Stimulated activated effector memory CD8-positive, alpha-beta T cell treated with anti-CD3 and anti-CD28 coated beads, Interleukin-12 subunit alpha, Interleukin-12 subunit beta, amount 100 ng/mL, for 72 hours (primary cell): ENCODE measurements at regions not wholly inside any gene's neighbourhood (a gene's known extent, or its start where the extent isn't known, plus 50 kb on each side); places are given as distances from the start of the nearest gene placed in this dataset.
"Not testable (repeated sequence)": the region's sequence is repeated elsewhere in the genome, so short reads cannot be mapped to it uniquely, and the experiment has no call there.

Experiments used
- ATAC-seq: fragments of 150-1000 bp; cut with Tn5 transposase; 2 replicates; pipeline ENCODE4 v1.10.0; 2021
- DNase-seq, 2 donors: peaks; one replicate each; pipeline ENCODE4 v3.0.0; 2021 to 2022; ENCODE audit warnings: low spot score in 2 of 2
- H3K27ac Mint-ChIP-seq: one replicate; pipeline ENCODE4 v1.8.0; 2022; ENCODE audit warnings: mild to moderate bottlenecking, mixed read lengths
- H3K36me3 Mint-ChIP-seq: one replicate; pipeline ENCODE4 v1.8.0; 2022; ENCODE audit warnings: mild to moderate bottlenecking, mixed read lengths
- H3K4me1 Mint-ChIP-seq: one replicate; pipeline ENCODE4 v1.8.0; 2022; ENCODE audit warnings: mixed read lengths
- H3K4me3 Mint-ChIP-seq: one replicate; pipeline ENCODE4 v1.8.0; 2022; ENCODE audit warnings: mild to moderate bottlenecking, mixed read lengths
- H3K9me3 Mint-ChIP-seq: one replicate; pipeline ENCODE4 v1.8.0; 2022; ENCODE audit warnings: mixed read lengths

DNA sequence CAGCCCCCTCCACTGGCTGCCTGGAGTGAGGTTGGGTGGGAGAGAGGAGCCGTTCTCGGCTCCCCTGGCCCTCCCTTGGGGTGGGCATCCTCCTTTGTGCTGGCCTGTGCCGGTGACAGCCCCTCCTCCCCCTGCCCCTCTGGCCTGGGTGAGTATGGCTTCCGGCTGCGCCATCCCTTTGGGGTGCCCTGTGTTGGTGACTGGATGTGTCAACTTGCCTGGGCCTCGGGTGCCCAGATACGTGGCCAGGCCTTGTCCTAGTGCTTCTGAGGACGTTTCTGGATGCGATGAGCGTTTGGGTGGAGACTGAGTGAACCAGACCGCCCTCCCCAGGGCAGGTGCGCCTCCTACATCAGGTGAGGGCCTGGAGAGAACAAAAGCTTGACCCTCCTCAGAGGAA is 59.7 kb downstream of the PLXNA1 start:
- H3K9me3 Mint-ChIP-seq, result no peaks in the 10 kb centered on the region
- DNase-seq, result no peak
- H3K27ac Mint-ChIP-seq, result no peak overlapping the region
- H3K36me3 Mint-ChIP-seq, result peaks cover 5% of the 10 kb centered on the region
- H3K4me1 Mint-ChIP-seq, result no peaks in the 10 kb centered on the region
- no peak for ATAC-seq
- no peak overlapping the region for H3K4me3 Mint-ChIP-seq

DNA sequence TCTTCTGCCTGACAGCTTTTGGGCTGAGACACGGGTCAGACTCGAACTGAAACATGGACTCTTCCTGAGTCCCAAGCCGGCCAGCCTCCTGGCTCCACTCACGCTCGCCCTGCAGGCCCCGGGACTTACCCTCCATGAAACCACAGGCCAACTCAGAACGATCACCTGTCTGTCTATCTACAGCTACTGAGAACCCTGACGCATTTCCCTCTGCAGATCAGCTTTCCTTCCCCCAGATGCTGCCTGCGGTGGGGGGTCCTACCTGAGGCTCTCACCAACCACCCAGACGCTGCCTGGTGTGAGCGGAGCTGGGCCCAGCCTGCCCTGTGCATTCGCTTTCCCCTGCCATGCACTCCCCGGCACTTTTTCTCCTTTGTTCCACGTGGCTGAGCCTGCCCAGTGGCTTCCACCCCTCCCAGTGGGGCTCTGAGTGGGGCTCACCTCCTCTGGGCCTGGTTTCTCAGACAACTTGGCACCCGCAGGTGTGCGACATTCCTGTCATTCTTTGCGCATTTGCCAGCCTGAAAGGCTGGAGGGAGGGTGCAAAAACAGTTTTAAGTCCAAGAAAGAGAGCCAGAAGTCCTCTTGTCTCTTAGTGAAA is 60.2 kb downstream of the PLXNA1 start:
- H3K4me1 Mint-ChIP-seq, result no peaks in the 10 kb centered on the region
- H3K36me3 Mint-ChIP-seq, result peaks cover 5% of the 10 kb centered on the region
- ATAC-seq, result peak; percentile 6
- no peak overlapping the region for H3K4me3 Mint-ChIP-seq
- DNase-seq, result no peak
- H3K27ac Mint-ChIP-seq, result no peak overlapping the region
- no peaks in the 10 kb centered on the region for H3K9me3 Mint-ChIP-seq

DNA sequence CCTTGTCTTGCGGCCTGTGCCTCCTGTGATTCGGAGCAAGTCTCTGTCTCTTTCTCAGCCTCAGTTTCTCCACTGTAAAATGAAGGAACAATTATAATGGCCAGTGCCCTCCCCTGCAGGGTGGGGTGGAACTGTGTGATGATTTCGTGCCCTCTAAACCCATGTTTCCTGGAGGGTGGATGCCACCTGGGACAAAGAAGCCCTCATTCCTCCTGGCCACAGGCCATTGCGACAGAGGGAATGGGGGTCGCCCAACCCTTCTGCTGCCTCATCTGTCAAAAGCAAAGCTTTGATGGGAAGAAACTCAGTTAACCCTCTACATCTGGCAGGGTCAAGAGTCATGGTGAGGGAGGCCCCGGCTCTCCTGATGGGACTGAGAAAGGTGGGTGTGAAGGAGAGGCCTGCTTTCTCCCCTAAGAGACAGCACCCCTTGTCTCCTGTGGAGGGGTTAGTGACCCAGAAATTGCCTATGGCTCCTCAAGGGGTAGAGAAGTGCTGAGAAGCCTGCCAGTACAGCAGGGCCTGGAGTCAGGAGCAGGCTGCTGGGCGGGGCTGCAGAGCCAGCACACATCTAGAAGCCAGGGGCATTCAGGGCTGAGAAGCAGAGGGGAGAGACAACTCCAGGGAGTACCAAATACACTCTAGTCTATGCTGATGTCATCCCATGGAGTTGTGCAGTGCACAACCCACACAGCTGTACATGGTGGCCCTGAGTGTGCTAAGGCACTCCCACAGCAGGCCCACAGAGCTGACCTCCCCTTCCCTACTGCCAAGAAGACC is 61.0 kb downstream of the PLXNA1 start:
- H3K4me3 Mint-ChIP-seq, result no peak overlapping the region
- H3K9me3 Mint-ChIP-seq, result peaks cover under 1% of the 10 kb centered on the region
- DNase-seq, result no peak
- H3K27ac Mint-ChIP-seq, result no peak overlapping the region
- H3K4me1 Mint-ChIP-seq, result no peaks in the 10 kb centered on the region
- ATAC-seq, result peak; percentile 33
- H3K36me3 Mint-ChIP-seq, result peaks cover 2% of the 10 kb centered on the region

DNA sequence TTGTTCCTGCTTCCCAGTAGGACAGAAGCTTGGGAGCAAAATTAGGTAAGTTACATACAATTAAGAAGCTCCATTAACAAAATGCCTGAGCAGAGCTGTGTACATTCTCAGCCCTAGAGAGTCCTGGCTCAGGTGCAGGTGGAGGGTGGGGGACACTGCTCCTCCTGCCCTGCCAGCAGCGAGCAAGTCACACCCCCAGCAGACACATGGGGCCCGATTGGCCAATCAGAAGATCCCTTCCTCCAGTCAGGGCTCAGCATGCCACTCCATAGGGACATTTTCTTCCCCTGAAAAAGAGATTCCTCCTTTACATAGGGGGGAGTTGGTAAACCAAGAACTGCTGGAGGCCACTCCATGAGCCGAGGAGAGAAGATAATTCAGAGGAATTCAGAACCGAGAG is 62.1 kb downstream of the PLXNA1 start:
- no peak overlapping the region for H3K4me3 Mint-ChIP-seq

DNA sequence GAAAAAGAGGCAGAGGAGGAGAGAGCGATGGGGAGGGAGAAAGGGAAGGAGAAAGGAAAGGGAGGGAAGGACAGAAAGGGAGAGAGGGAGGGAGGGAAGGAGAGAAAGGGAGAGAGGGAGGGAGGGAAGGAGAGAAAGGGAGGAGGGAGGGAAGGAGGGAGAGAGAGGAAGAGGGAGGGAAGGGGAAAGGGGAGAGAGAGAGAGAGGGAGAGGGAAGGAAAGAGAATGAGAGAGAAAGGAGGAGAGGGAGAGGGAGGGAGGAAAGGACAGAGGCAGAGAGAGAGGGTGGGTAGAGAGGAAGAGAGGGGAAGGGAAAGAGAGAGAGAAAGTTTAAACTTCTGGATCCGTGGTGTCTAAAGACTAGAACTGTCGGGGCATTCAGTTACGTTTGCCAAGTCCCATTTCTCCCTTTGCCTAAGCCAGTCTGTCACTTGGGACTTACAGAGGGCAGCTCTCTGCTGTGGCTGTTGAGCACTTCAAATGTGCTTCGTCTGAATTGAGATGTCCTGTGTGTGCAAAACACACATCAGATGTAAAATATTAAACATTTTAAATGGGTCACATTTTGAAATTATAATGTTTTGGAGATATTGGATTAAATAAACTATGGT is 62.6 kb downstream of the PLXNA1 start:
- Mint-ChIP-seq H3K36me3 (no peaks in the 10 kb centered on the region), H3K9me3 (peaks cover 9% of the 10 kb centered on the region), H3K4me1 (no peaks in the 10 kb centered on the region), H3K27ac (no peak overlapping the region), H3K4me3 (no peak overlapping the region)
- ATAC-seq, result no peak
- no peak for DNase-seq

More for the DNA sequence above, 62.1 kb downstream of the PLXNA1 start:
- peaks cover 7% of the 10 kb centered on the region for H3K9me3 Mint-ChIP-seq
- H3K36me3 Mint-ChIP-seq, result no peaks in the 10 kb centered on the region
- H3K27ac Mint-ChIP-seq, result no peak overlapping the region
- no peaks in the 10 kb centered on the region for H3K4me1 Mint-ChIP-seq
- no peak for DNase-seq
- ATAC-seq, result no peak

DNA sequence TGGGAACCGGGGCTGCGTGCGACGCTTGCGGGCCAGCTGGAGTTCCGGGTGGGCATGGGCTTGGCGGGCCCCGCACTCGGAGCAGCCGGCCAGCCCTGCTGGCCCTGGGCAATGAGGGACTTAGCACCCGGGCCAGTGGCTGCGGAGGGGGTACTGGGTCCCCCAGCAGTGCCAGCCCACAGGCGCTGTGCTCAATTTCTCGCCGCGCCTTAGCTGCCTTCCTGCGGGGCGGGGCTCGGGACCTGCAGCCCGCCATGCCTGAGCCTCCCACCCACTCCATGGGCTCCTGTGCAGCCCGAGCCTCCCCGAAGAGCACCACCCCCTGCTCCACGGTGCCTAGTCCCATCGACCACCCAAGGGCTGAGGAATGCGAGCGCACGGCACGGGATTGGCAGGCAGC is 63.8 kb downstream of the PLXNA1 start:
- not testable (repeated sequence) for H3K4me3 Mint-ChIP-seq, H3K4me1 Mint-ChIP-seq, DNase-seq, H3K9me3 Mint-ChIP-seq, H3K36me3 Mint-ChIP-seq, H3K27ac Mint-ChIP-seq, ATAC-seq

DNA sequence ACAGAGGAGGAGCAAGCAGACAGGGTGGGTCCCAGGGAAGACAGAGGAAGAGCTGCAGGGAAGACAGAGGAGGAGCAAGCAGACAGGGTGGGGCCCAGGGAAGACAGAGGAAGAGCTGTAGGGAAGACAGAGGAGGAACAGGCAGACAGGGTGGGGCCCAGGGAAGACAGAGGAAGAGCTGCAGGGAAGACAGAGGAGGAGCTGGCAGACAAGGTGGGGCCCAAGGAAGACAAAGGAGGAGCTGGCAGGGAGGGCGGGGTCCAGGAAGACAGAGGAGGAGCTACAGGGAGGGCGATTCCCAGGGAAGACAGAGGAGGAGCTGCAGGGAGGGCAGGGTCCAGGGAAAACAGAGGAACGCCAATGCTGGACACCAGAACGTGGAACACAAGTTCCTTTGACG is 66.5 kb downstream of the PLXNA1 start:
- no peak overlapping the region for H3K27ac Mint-ChIP-seq
- no peaks in the 10 kb centered on the region for H3K4me1 Mint-ChIP-seq
- H3K4me3 Mint-ChIP-seq, result no peak overlapping the region
- H3K36me3 Mint-ChIP-seq, result no peaks in the 10 kb centered on the region
- DNase-seq (no peak), ATAC-seq (no peak)
- peaks cover 9% of the 10 kb centered on the region for H3K9me3 Mint-ChIP-seq

DNA sequence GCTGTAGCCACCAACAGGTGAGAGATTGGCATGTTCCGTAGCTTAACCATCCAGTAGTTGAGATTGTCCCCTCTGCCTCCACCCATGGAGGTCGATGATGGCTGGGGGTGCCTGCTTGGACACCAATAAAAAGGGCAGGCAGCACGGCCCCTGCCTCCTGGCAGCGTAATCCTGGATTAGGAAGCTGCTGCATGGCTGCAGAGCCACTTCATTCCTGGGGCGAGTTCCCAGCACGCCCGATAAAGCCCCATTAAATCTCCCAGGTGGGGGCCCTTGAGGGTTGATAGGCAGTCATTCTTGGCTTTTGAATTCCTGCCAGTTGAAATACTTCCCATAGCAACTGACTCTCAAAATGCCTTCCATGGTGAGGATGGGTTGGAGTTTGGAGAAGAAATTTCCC is 67.8 kb downstream of the PLXNA1 start:
- ATAC-seq (no peak), DNase-seq (no peak)
- Mint-ChIP-seq H3K36me3 (no peaks in the 10 kb centered on the region), H3K27ac (no peak overlapping the region), H3K4me3 (no peak overlapping the region), H3K9me3 (peaks cover 9% of the 10 kb centered on the region), H3K4me1 (no peaks in the 10 kb centered on the region)

DNA sequence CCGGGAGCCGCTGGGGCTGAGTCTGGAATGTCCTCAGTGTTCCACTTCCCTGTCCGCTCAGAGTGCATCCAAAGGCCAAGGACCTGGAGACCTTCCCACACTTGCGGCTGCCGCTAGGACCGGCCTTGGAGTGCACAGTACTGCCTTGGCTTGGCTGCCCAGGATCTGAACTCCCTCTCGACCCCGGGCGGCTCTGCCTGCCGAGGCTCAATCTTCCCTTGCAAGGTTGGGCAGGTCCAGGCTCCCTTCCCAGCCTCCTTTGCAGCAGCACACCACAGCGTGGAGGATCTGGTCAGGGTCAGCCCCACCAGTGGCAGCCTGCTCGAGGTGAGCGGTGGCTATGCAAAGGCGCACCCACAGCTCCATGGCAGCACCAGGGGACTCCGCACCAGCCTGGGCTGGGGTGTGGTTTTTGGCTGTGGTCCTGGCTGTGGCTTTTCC is 69.2 kb downstream of the PLXNA1 start:
- no peaks in the 10 kb centered on the region for H3K4me1 Mint-ChIP-seq
- H3K27ac Mint-ChIP-seq, result no peak overlapping the region
- DNase-seq, result no peak
- peaks cover 9% of the 10 kb centered on the region for H3K9me3 Mint-ChIP-seq
- no peaks in the 10 kb centered on the region for H3K36me3 Mint-ChIP-seq
- ATAC-seq, result peak; percentile 26
- no peak overlapping the region for H3K4me3 Mint-ChIP-seq

DNA sequence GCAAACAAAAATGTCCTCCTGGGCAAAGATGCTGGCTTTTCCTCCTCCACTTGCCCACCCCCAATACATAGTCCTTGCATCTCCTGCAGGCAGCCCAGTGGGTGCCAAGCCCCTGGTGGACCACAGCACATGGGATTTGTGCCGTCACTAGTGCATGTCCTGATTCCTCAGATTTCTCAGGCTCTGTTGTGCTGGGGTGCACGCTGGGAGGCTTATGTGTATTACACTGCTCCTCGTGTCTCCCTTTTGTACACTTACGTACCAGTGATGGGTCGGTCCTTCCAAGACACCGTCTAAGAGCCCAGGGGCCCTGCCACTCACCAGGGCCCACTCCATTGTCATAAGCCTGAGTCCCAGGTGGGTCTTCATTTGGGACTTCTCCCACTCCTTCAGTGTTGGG is 70.1 kb downstream of the PLXNA1 start:
- no peaks in the 10 kb centered on the region for H3K4me1 Mint-ChIP-seq
- no peak overlapping the region for H3K4me3 Mint-ChIP-seq
- no peaks in the 10 kb centered on the region for H3K36me3 Mint-ChIP-seq
- DNase-seq (no peak), ATAC-seq (no peak)
- H3K9me3 Mint-ChIP-seq, result peaks cover 15% of the 10 kb centered on the region
- no peak overlapping the region for H3K27ac Mint-ChIP-seq

DNA sequence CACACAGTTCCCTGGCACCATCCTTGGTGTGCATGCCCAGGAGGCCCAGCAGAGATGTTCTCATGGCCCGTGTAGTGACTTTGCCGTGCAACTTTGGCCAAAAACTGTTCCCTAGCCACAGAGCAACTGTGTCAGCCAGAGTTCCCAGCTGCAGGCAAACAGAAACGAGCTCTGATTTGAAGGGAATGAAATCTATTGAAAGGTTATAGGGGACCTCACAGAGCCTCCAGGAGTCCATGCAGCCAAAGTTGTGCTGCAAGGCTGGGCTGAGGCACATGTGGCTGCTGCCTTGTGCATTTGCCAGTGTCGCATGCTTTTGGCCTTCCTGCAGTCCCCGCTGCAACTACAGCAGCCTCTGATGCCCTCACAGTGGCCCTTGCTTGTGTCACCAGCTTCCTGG is 70.5 kb downstream of the PLXNA1 start:
- Mint-ChIP-seq H3K4me3 (no peak overlapping the region), H3K27ac (no peak overlapping the region), H3K9me3 (peaks cover 15% of the 10 kb centered on the region), H3K36me3 (no peaks in the 10 kb centered on the region), H3K4me1 (no peaks in the 10 kb centered on the region)
- DNase-seq (no peak), ATAC-seq (no peak)

DNA sequence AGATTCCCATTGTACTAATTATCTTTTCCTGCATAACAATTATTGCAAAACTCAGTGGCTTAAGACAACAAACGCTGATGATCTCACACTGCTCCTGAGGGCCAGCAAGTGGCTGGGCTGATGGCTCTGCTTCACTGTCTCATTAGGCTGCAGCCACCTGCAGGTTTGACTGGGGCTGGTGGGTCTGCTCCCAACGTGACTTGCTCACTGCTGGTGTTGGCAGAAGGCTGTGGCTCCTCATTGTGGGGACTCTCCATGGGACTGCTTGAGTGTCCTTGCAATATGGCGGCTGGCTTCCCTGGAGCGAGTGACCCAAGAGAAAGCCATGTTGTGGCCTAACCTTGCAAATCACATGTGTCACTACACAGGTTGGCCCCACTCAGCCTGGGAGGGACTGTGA is 71.1 kb downstream of the PLXNA1 start:
- Mint-ChIP-seq H3K4me3 (no peak overlapping the region), H3K4me1 (no peaks in the 10 kb centered on the region), H3K9me3 (peaks cover 14% of the 10 kb centered on the region), H3K36me3 (no peaks in the 10 kb centered on the region), H3K27ac (no peak overlapping the region)
- ATAC-seq (no peak), DNase-seq (no peak)

DNA sequence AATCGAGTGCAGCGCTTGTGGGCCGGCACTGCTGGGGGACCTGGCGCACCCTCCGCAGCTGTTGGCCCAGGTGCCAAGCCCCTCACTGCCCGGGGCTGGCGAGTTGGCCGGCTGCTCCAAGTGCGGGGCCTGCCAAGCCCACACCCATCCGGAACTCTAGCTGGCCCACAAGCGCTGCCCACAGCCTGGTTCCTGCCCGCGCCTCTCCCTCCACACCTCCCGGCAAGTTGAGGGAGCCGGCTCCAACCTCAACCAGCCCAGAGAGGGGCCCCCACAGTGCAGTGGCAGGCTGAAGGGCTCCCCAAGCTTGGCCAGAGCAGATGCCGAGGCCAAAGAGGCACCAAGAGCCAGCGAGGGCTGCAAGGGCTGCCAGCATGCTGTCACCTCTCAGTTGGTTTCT is 73.4 kb downstream of the PLXNA1 start:
- H3K27ac Mint-ChIP-seq, result no peak overlapping the region

DNA sequence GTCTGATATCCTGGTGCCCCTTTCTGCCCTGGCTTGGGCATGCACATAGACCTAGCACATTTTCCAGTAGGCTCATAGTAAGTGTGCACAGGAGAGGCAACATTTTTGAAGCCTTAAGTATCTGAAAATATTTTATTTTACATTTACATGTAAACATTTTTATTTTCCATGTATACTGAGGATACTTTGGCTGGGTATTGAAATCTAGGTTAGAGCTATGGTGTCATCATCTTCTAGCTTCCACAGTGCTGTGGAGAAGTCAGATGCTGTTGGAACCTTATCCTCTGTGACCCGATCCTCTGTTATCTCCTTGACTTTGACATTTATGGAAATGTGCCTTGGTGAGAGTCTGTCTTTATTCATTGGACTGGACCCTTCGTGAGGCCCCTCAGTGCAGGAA is 74.1 kb downstream of the PLXNA1 start:
- Mint-ChIP-seq H3K27ac (no peak overlapping the region), H3K36me3 (no peaks in the 10 kb centered on the region), H3K4me3 (no peak overlapping the region)

More for the DNA sequence above, 73.4 kb downstream of the PLXNA1 start:
- DNase-seq (no peak), ATAC-seq (no peak)
- H3K9me3 Mint-ChIP-seq, result peaks cover 6% of the 10 kb centered on the region
- H3K4me1 Mint-ChIP-seq, result no peaks in the 10 kb centered on the region
- H3K4me3 Mint-ChIP-seq, result no peak overlapping the region
- no peaks in the 10 kb centered on the region for H3K36me3 Mint-ChIP-seq

DNA sequence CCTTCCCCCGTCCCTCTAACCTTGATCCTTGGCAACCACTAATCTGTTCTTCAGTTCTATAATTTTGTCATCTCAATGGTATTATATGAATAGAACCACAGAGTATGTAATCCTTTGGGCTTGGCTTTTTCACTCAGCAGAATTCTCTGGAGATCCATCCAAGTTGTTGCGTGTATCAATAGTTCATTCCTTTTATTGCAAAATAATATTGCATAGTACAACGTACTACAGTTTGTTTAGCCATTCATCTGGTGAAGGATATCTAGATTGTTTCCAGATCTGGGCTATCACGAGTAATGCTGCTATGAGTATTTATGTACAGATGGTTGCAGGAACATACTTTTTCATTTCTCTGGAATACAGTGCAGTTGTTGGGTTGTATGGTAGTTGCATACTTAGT is 76.2 kb downstream of the PLXNA1 start:
- Mint-ChIP-seq H3K4me3 (no peak overlapping the region), H3K9me3 (peaks cover 6% of the 10 kb centered on the region), H3K36me3 (no peaks in the 10 kb centered on the region), H3K27ac (no peak overlapping the region), H3K4me1 (no peaks in the 10 kb centered on the region)
- DNase-seq (no peak), ATAC-seq (no peak)

More for the DNA sequence above, 74.1 kb downstream of the PLXNA1 start:
- no peaks in the 10 kb centered on the region for H3K4me1 Mint-ChIP-seq
- H3K9me3 Mint-ChIP-seq, result peaks cover 6% of the 10 kb centered on the region
- DNase-seq (no peak), ATAC-seq (no peak)

DNA sequence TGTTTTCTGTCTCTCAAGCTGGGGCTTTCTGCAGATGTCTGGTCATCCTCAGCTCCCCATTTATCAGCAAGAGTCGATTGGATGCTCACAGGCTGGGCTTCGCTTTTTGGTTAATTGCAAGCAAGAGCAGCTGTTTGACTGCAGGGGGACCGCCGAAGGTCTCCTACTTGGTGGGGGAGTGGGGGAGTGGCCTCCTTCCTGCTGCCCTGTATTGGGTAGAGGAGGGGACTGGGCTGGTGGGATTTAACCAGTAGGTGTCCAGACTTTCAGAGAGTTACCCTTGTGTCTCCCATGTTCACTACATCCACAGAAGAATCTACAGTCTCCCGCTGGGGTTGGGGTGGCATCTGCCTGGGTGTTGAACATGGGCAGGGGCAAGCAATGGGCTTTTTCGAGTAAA is 78.7 kb downstream of the PLXNA1 start:
- no peak overlapping the region for H3K4me3 Mint-ChIP-seq
- peaks cover 6% of the 10 kb centered on the region for H3K9me3 Mint-ChIP-seq
- H3K36me3 Mint-ChIP-seq, result no peaks in the 10 kb centered on the region
- H3K4me1 Mint-ChIP-seq, result no peaks in the 10 kb centered on the region
- H3K27ac Mint-ChIP-seq, result no peak overlapping the region
- ATAC-seq (no peak), DNase-seq (no peak)
